AG09309 (cell line): ENCODE measurements at regions not wholly inside any gene's neighbourhood (a gene's known extent, or its start where the extent isn't known, plus 50 kb on each side); places are given as distances from the start of the nearest gene placed in this dataset.

Experiments
- DNase-seq: peaks from one replicate; pipeline ENCODE4 v3.0.0-alpha.2; 2010; ENCODE audit warnings: low read depth
- H3K4me3 ChIP-seq: 2 replicates; pipeline ENCODE4 v1.5.1; 2011; ENCODE audit warnings: mild to moderate bottlenecking, low read depth, low read length, moderate library complexity; ENCODE audit not compliant: control insufficient read depth
- CTCF ChIP-seq: IDR thresholded peaks from 2 replicates; pipeline ENCODE4 v1.5.1; 2011; ENCODE audit warnings: mild to moderate bottlenecking, low read depth, low read length, inconsistent platforms; ENCODE audit not compliant: insufficient read depth, control insufficient read depth; ENCODE audit errors: missing control alignments

GRCh38 chr7:35355199-35355598 lies 101.3 kb upstream of the TBX20 start:
- no peak overlapping the region for H3K4me3 ChIP-seq
- no peak for TF ChIP-seq CTCF
- no peak for DNase-seq

- no peak overlapping the region for H3K4me3 ChIP-seq
- DNase-seq = no peak
- no peak for TF ChIP-seq CTCF
These were observed 99.6 kb upstream of the TBX20 start for GRCh38 chr7:35353481-35353880.

GRCh38 chr7:35351466-35351865 lies 97.6 kb upstream of the TBX20 start:
- no peak for TF ChIP-seq CTCF
- no peak overlapping the region for H3K4me3 ChIP-seq
- no peak for DNase-seq

GRCh38 chr7:35348611-35349400 lies 94.9 kb upstream of the TBX20 start:
- no peak for DNase-seq
- no peak overlapping the region for H3K4me3 ChIP-seq
- no peak for TF ChIP-seq CTCF

- no peak overlapping the region for H3K4me3 ChIP-seq
- DNase-seq = no peak
- no peak for TF ChIP-seq CTCF
These were observed 88.9 kb upstream of the TBX20 start for GRCh38 chr7:35342786-35343185.

- TF ChIP-seq CTCF = no peak
- no peak for DNase-seq
- no peak overlapping the region for H3K4me3 ChIP-seq
These were observed 85.9 kb upstream of the TBX20 start for GRCh38 chr7:35339811-35340210.

DNA sequence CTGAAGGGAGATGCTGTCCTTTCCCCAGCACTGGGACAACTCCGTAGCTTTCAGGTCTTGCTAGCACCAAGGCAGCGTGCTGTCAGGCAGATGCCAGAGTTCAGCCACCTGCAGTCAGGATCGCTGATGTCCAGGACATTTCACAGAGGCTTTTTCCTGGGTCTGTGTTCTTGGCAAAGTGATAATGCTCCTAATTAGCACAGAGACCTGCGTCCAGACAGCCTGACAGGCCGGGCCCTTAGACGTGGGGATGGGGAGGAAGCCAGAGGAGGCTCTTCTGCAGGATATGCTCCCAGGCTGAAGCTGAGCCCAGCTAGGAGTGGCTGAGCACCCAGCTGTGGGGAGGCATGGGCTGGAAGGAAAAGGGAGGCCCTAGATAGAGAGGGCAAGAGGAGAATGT lies 82.5 kb upstream of the TBX20 start:
- no peak for TF ChIP-seq CTCF
- DNase-seq = no peak
- no peak overlapping the region for H3K4me3 ChIP-seq
